Spleen (tissue), 11 donors: ENCODE measurements at regions not wholly inside any gene's neighbourhood (a gene's known extent, or its start where the extent isn't known, plus 50 kb on each side); places are given as distances from the start of the nearest gene placed in this dataset.

Experiments used
- DNase-seq: peaks from one replicate; pipeline ENCODE4 v3.0.0-alpha.2; 2020
- H3K27ac ChIP-seq, 8 donors: fragments of 200-600 bp; sonication (generic) in 7 of 8; 1 replicate in 4 of 8; 2 replicates in 4 of 8; pipeline versions ENCODE4 v1.5.0 to v1.8.0; 2016 to 2021; ENCODE audit warnings: inconsistent platforms in 4 of 8, mild to moderate bottlenecking in 4 of 8, moderate library complexity in 1 of 8
- H3K27me3 ChIP-seq, 7 donors: fragments of 200-600 bp; sonication (generic) in 6 of 7; replicated peaks in 1 of 7; 1 replicate in 4 of 7; 2 replicates in 3 of 7; pipeline versions ENCODE4 v1.5.0 to v1.8.0; 2016 to 2021; ENCODE audit warnings: inconsistent platforms in 3 of 7, mild to moderate bottlenecking in 1 of 7
- H3K36me3 ChIP-seq, 6 donors: fragments of 200-600 bp; sonication (generic) in 5 of 6; 1 replicate in 4 of 6; 2 replicates in 2 of 6; pipeline versions ENCODE4 v1.5.0 to v1.8.0; 2016 to 2021; ENCODE audit warnings: inconsistent platforms in 2 of 6
- H3K4me1 ChIP-seq, 6 donors: fragments of 200-600 bp; sonication (generic) in 5 of 6; 1 replicate in 3 of 6; 2 replicates in 3 of 6; pipeline versions ENCODE4 v1.5.0 to v1.8.0; 2016 to 2021; ENCODE audit warnings: inconsistent platforms in 3 of 6
- H3K4me3 ChIP-seq, 8 donors: fragments of 200-600 bp; sonication (generic) in 7 of 8; 1 replicate in 4 of 8; 2 replicates in 4 of 8; pipeline versions ENCODE4 v1.5.0 to v1.8.0; 2016 to 2021; ENCODE audit warnings: inconsistent platforms in 4 of 8, mild to moderate bottlenecking in 4 of 8, moderate library complexity in 2 of 8
- H3K9me3 ChIP-seq, 8 donors: fragments of 200-600 bp; sonication (generic) in 7 of 8; 1 replicate in 4 of 8; 2 replicates in 4 of 8; pipeline versions ENCODE4 v1.5.0 to v1.8.0; 2016 to 2021; ENCODE audit warnings: inconsistent platforms in 4 of 8
- POLR2A ChIP-seq, 3 donors: fragments of 450-650 bp; IDR thresholded peaks; one replicate each; pipeline ENCODE4 v1.5.1; 2017; ENCODE audit warnings: antibody characterized with exemption in 3 of 3, mild to moderate bottlenecking in 1 of 3
- POLR2AphosphoS5 ChIP-seq, 3 donors: sonication (generic); formaldehyde crosslinking; IDR thresholded peaks; one replicate each; pipeline ENCODE4 v1.5.1; 2017; ENCODE audit warnings: antibody characterized with exemption in 3 of 3
- WGBS, 5 donors: extraction: QIAGEN DNeasy Blood & Tissue Kit in 3 of 5; methylation state at CpG; one replicate each; pipeline versions ENCODE4 v1.1.5 to v1.1.7; 2013 to 2018; 5-methylcytosine and 5-hydroxymethylcytosine counted together
- intact Hi-C: fragments of 100-400 bp; cut with DNase I; formaldehyde crosslinking; loops from one replicate; pipeline ENCODE4 v1.15.0; 2023; ENCODE audit warnings: low total_unique reads
- TF ChIP-seq, protein P1 (sequence below), 11 experiments: fragments of 200-600 bp in 7 of 11; fragments of 450-650 bp in 4 of 11; sonication (generic) in 4 of 11; IDR thresholded peaks in 8 of 11; conservative IDR thresholded peaks in 3 of 11; 1 replicate in 7 of 11; 2 replicates in 4 of 11; pipeline versions ENCODE4 v1.4.0 to v1.8.0; 2016 to 2021; ENCODE audit warnings: antibody characterized with exemption in 11 of 11, inconsistent platforms in 4 of 11, mild to moderate bottlenecking in 1 of 11
- donor health status: healthy with polysubstance abuse.
- donor health status: DM: no; HTN: no; CAD: no; lungs with moderate emphysema.
- donor health status: DM: no; HTN: no; CAD: no.
- donor health status: Bipolar disorder and iron deficiency.
- donor health status: healthy.
- donor health status: DM: no; HTN: no; CAD: no.
- donor health status: DM: yes; HTN: yes; CAD: no.

DNA sequence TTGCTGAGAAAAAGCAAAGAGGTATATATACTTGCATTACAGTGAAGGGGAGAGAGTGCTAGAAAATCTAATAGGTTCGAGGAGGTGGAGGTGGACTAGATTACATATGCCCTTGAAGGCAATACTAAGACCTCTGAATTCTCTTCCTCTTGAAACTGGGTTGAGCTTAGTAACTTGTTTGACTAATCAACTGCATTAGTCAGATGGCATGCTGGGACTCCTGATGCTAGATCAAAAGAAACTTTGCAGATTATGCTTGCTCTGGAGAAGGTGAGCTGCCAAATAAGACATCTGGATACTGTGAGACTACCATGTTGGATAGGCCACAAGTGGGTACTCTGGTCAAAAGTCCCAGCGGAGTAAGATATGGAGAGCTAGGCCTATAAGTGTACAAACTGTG, 331.3 kb downstream of the KLF5 start:
- Histone ChIP-seq H3K9me3 (peaks cover 0 to 14% (median 5%) of the 10 kb centered on the region in 8 donors), H3K27me3 (no peaks in the 10 kb centered on the region), H3K4me3 (no peak overlapping the region), H3K36me3 (no peaks in the 10 kb centered on the region), H3K27ac (no peak overlapping the region), H3K4me1 (no peaks in the 10 kb centered on the region)
- TF ChIP-seq POLR2A (IDR thresholded peaks at IDR 0.05) (no peak), POLR2AphosphoS5 (IDR thresholded peaks at IDR 0.05) (no peak)
- TF ChIP-seq, protein P1, sequence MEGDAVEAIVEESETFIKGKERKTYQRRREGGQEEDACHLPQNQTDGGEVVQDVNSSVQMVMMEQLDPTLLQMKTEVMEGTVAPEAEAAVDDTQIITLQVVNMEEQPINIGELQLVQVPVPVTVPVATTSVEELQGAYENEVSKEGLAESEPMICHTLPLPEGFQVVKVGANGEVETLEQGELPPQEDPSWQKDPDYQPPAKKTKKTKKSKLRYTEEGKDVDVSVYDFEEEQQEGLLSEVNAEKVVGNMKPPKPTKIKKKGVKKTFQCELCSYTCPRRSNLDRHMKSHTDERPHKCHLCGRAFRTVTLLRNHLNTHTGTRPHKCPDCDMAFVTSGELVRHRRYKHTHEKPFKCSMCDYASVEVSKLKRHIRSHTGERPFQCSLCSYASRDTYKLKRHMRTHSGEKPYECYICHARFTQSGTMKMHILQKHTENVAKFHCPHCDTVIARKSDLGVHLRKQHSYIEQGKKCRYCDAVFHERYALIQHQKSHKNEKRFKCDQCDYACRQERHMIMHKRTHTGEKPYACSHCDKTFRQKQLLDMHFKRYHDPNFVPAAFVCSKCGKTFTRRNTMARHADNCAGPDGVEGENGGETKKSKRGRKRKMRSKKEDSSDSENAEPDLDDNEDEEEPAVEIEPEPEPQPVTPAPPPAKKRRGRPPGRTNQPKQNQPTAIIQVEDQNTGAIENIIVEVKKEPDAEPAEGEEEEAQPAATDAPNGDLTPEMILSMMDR (IDR thresholded peaks at IDR 0.05 in 8 of 11, conservative IDR thresholded peaks at IDR 0.05 in 3 of 11), result no peak
- no peak for DNase-seq
- WGBS, 5 donors, result 88 to 97% (median 89%) methylated on average over 2 of the region's 2 CpGs
- intact Hi-C loops, result no loop called here

- H3K4me3 ChIP-seq, result no peak overlapping the region
- intact Hi-C loops, result no loop called here
- no peak overlapping the region for H3K27ac ChIP-seq
- H3K27me3 ChIP-seq, result no peaks in the 10 kb centered on the region
- TF ChIP-seq POLR2AphosphoS5 (IDR thresholded peaks at IDR 0.05), result no peak
- no peaks in the 10 kb centered on the region for H3K36me3 ChIP-seq
- H3K9me3 ChIP-seq, result peaks cover 0 to 14% (median 5%) of the 10 kb centered on the region in 8 donors
- DNase-seq, result no peak
- H3K4me1 ChIP-seq, result no peaks in the 10 kb centered on the region
Observed at GRCh38 chr13:73388586-73388985, 329.8 kb downstream of the KLF5 start.

DNA sequence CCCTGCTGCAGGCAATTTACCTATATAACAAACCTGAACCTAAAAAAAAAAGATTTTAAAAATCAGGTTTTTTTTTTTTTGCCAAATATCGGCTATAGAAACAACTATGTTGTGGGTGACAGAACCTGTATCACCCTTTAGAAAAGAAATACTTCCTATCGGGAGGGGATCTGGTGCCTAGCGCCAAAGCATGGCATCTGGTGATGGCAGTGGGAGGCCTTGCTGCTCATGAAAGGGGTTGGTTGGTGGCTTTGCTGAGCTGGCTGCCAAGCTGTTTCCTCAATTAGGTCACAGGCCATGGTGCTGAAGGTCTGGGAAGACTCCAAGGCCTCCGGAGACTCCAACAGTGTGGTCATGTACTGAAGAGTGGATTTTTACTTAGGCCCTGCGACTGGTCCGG, 328.5 kb downstream of the KLF5 start:
- Histone ChIP-seq H3K36me3 (no peaks in the 10 kb centered on the region), H3K4me1 (no peaks in the 10 kb centered on the region), H3K4me3 (no peak overlapping the region), H3K27ac (no peak overlapping the region), H3K27me3 (no peaks in the 10 kb centered on the region), H3K9me3 (peaks cover 0 to 14% (median 5%) of the 10 kb centered on the region in 8 donors)
- intact Hi-C loops, result no loop called here
- no peak for DNase-seq
- no peak for TF ChIP-seq POLR2AphosphoS5 (IDR thresholded peaks at IDR 0.05)
- TF ChIP-seq, protein P1 (IDR thresholded peaks at IDR 0.05 in 8 of 11, conservative IDR thresholded peaks at IDR 0.05 in 3 of 11), result no peak
- 80 to 96% (median 82%) methylated on average over 6 of the region's 6 CpGs for WGBS, 5 donors

- DNase-seq, result no peak
- intact Hi-C loops, result no loop called here
Observed at GRCh38 chr13:73385848-73386247, 327.0 kb downstream of the KLF5 start.

DNA sequence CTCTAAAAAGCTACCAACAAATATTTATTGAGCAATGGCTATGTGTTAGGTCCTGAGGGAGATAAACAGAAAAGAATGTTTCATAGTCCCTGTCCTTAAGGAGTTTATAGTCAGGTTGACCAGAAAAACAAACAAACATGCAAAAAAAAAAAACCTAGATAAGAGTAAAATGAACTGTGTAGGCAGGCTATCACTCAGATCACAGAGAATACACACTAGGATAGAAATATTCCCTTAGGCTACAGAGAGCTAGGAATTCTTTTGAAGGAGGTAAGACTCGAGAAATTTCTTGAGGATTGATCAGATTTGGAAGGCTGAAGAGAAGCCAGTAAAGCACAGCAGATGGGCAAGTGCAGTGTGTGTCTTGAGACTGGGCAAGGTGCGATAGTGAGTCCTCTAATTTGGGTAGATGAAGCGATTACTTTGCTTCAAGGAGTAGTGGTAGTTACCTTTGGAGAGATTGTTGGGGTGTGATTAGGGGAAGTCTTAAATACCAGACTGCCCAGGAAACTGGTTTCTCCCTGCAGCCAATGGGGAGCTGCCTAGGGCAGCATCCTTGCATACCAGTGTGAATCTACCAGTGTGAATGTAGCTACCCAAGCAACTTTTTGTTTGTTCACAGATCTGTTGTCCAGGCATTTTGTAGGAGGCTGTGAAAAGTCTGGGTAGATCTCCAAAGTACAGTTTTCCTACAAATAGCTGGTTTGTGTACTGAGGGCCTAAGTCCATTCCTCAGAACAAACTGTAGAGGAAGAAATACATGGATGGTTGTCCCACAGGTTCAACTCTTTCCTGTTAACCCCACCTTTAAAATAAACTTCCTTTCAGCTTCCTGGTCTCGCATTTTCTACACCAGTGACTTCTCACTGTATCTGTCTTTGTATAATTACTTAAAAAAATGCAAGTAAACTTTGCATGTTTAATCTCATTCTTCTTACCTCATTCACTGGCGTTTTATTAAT, 314.1 kb downstream of the KLF5 start:
- no peak for TF ChIP-seq POLR2A (IDR thresholded peaks at IDR 0.05)
- TF ChIP-seq POLR2AphosphoS5 (IDR thresholded peaks at IDR 0.05), result no peak
- TF ChIP-seq, protein P1 (IDR thresholded peaks at IDR 0.05 in 8 of 11, conservative IDR thresholded peaks at IDR 0.05 in 3 of 11), result no peak
- Histone ChIP-seq H3K4me1 (no peaks in the 10 kb centered on the region), H3K27me3 (no peaks in the 10 kb centered on the region), H3K4me3 (no peak overlapping the region), H3K36me3 (no peaks in the 10 kb centered on the region), H3K27ac (no peak overlapping the region), H3K9me3 (peaks cover 0 to 5% (median 0%) of the 10 kb centered on the region in 8 donors)
- no peak for DNase-seq
- intact Hi-C loops, result no loop called here
- WGBS, 5 donors, result 73 to 90% (median 78%) methylated on average over 5 of the region's 5 CpGs

More at GRCh38 chr13:73385848-73386247, 327.0 kb downstream of the KLF5 start:
- no peaks in the 10 kb centered on the region for H3K27me3 ChIP-seq
- H3K9me3 ChIP-seq, result peaks cover 0 to 14% (median 5%) of the 10 kb centered on the region in 8 donors
- H3K4me3 ChIP-seq, result no peak overlapping the region
- TF ChIP-seq POLR2AphosphoS5 (IDR thresholded peaks at IDR 0.05) (no peak), POLR2A (IDR thresholded peaks at IDR 0.05) (no peak)
- H3K4me1 ChIP-seq, result no peaks in the 10 kb centered on the region
- H3K27ac ChIP-seq, result no peak overlapping the region
- H3K36me3 ChIP-seq, result no peaks in the 10 kb centered on the region
